ENCODE measurements at regions not wholly inside any gene's neighbourhood (a gene's known extent, or its start where the extent isn't known, plus 50 kb on each side); places are given as distances from the start of the nearest gene placed in this dataset.

- no peak for DNase-seq
Observed at GRCh38 chr5:145708169-145708568, 127.0 kb downstream of the PRELID2 start.

GRCh38 chr5:145704724-145705123 lies 130.4 kb downstream of the PRELID2 start:
- no peak for DNase-seq

GRCh38 chr5:145703856-145704255 lies 131.3 kb downstream of the PRELID2 start:
- no peak for DNase-seq

GRCh38 chr5:145701404-145701803 lies 133.7 kb downstream of the PRELID2 start:
- DNase-seq: no peak

GRCh38 chr5:145699846-145700245 lies 135.3 kb downstream of the PRELID2 start:
- DNase-seq: no peak

GRCh38 chr5:145697251-145697990 lies 137.7 kb downstream of the PRELID2 start:
- no peak for DNase-seq

- DNase-seq: no peak
Observed at GRCh38 chr5:145689235-145689634, 145.9 kb downstream of the PRELID2 start.

- no peak for DNase-seq
Observed at GRCh38 chr5:145687943-145688342, 147.2 kb downstream of the PRELID2 start.

- no peak for DNase-seq
Observed at GRCh38 chr5:145685417-145685816, 149.7 kb downstream of the PRELID2 start.

GRCh38 chr5:145683431-145683830 lies 151.7 kb downstream of the PRELID2 start:
- no peak for DNase-seq

- no peak for DNase-seq
Observed at GRCh38 chr5:145682197-145682899, 152.8 kb downstream of the PRELID2 start.

GRCh38 chr5:145681686-145682085 lies 153.5 kb downstream of the PRELID2 start:
- DNase-seq: peak; percentile 71

- DNase-seq: no peak
Observed at GRCh38 chr5:145681216-145681615, 153.9 kb downstream of the PRELID2 start.

GRCh38 chr5:145680767-145681166 lies 154.4 kb downstream of the PRELID2 start:
- peak; percentile 9 for DNase-seq

GRCh38 chr5:145680169-145680568 lies 155.0 kb downstream of the PRELID2 start:
- DNase-seq: no peak

- no peak for DNase-seq
Observed at GRCh38 chr5:145678255-145678654, 156.9 kb downstream of the PRELID2 start.

- no peak for DNase-seq
Observed at GRCh38 chr5:145673786-145674185, 161.4 kb downstream of the PRELID2 start.

GRCh38 chr5:145668714-145669113 lies 166.4 kb downstream of the PRELID2 start:
- no peak for DNase-seq

GRCh38 chr5:145667742-145668141 lies 167.4 kb downstream of the PRELID2 start:
- DNase-seq: no peak

- DNase-seq: no peak
Observed at GRCh38 chr5:145666591-145666990, 168.6 kb downstream of the PRELID2 start.

GRCh38 chr5:145661737-145662485 lies 173.2 kb downstream of the PRELID2 start:
- no peak for DNase-seq

GRCh38 chr5:145660897-145661640 lies 174.1 kb downstream of the PRELID2 start:
- DNase-seq: peak; percentile 80

- DNase-seq: no peak
Observed at GRCh38 chr5:145658435-145658834, 176.7 kb downstream of the PRELID2 start.

Measured in NCI-H1694 (cell line).